SK-N-SH (cell line): ENCODE measurements at regions not wholly inside any gene's neighbourhood (a gene's known extent, or its start where the extent isn't known, plus 50 kb on each side); places are given as distances from the start of the nearest gene placed in this dataset.

Experiments
- CTCF ChIA-PET: fragments of 300-600, 350-600 bp; formaldehyde crosslinking; extraction: SDS; loops from one replicate; lab custom pipeline; 2021; lab: Yijun Ruan, JAX
- POLR2A ChIA-PET: fragments of 350-600 bp; sonication (Branson Sonifier 250); formaldehyde crosslinking; extraction: SDS; loops from one replicate; lab custom pipeline; 2020; ENCODE audit warnings: antibody characterized with exemption, inconsistent platforms; lab: Yijun Ruan, JAX
- DNase-seq: peaks from one replicate; pipeline ENCODE4 v3.0.0; 2012
- H2AFZ ChIP-seq: fragments of 200-600 bp; sonication (generic); 2 replicates; pipeline ENCODE4 v1.8.1; 2016; ENCODE audit warnings: antibody characterized with exemption, mild to moderate bottlenecking, low read depth
- H3F3A ChIP-seq: fragments of 200-600 bp; sonication (generic); replicated peaks from 2 replicates; pipeline ENCODE3; 2016; ENCODE audit warnings: antibody characterized with exemption, mild to moderate bottlenecking; ENCODE audit not compliant: insufficient read depth
- H3K27ac ChIP-seq, 2 experiments: fragments of 200-500 bp in 1 of 2; fragments of 200-600 bp in 1 of 2; sonication (Bioruptor generic) in 1 of 2; sonication (generic), shearing (Covaris generic) in 1 of 2; 2 replicates each; pipeline versions ENCODE4 v1.5.1 to v1.6.1; 2014 to 2016; ENCODE audit warnings: low read depth in 2 of 2, inconsistent platforms in 1 of 2, low read length in 1 of 2, mild to moderate bottlenecking in 1 of 2, mixed read lengths in 1 of 2
- H3K27me3 ChIP-seq: fragments of 200-600 bp; sonication (generic), shearing (Covaris generic); 2 replicates; pipeline ENCODE4 v1.6.1; 2016; ENCODE audit warnings: mixed run types; ENCODE audit not compliant: insufficient read depth
- H3K36me3 ChIP-seq, 2 experiments: fragments of 200-500 bp in 1 of 2; fragments of 200-600 bp in 1 of 2; sonication (Bioruptor generic) in 1 of 2; sonication (generic) in 1 of 2; replicated peaks in 1 of 2; 2 replicates each; pipeline versions ENCODE3 to v1.5.1; 2014 to 2016; ENCODE audit warnings: low read length in 1 of 2, mild to moderate bottlenecking in 1 of 2; ENCODE audit not compliant: insufficient read depth in 2 of 2, control insufficient read depth in 1 of 2
- H3K4me1 ChIP-seq, 2 experiments: fragments of 200-500 bp in 1 of 2; fragments of 200-600 bp in 1 of 2; sonication (Bioruptor generic) in 1 of 2; sonication (generic), shearing (Covaris generic) in 1 of 2; 2 replicates each; pipeline versions ENCODE4 v1.5.1 to v1.6.1; 2014 to 2016; ENCODE audit warnings: low read depth in 1 of 2, low read length in 1 of 2, mixed run types in 1 of 2; ENCODE audit not compliant: insufficient read depth in 2 of 2, control insufficient read depth in 1 of 2
- H3K4me2 ChIP-seq: fragments of 200-600 bp; sonication (generic), shearing (Covaris generic); 2 replicates; pipeline ENCODE4 v1.6.1; 2017; ENCODE audit warnings: mixed run types
- H3K4me3 ChIP-seq, 2 experiments: fragments of 200-500 bp in 1 of 2; fragments of 200-600 bp in 1 of 2; sonication (Bioruptor generic) in 1 of 2; sonication (generic), shearing (Covaris generic) in 1 of 2; 2 replicates each; pipeline versions ENCODE4 v1.5.1 to v1.8.1; 2014 to 2016; ENCODE audit warnings: low read depth in 2 of 2, inconsistent platforms in 1 of 2, low read length in 1 of 2, mild to moderate bottlenecking in 1 of 2, mixed read lengths in 1 of 2, moderate library complexity in 1 of 2
- H3K79me2 ChIP-seq: fragments of 200-600 bp; sonication (generic); 2 replicates; pipeline ENCODE4 v1.8.1; 2017; ENCODE audit warnings: mild to moderate bottlenecking; ENCODE audit not compliant: insufficient read depth
- H3K9ac ChIP-seq: fragments of 200-600 bp; sonication (generic); 2 replicates; pipeline ENCODE4 v1.6.1; 2017; ENCODE audit warnings: mixed run types
- H3K9me2 ChIP-seq: fragments of 200-600 bp; sonication (generic); 2 replicates; pipeline ENCODE4 v1.6.1; 2017; ENCODE audit warnings: mixed run types
- H3K9me3 ChIP-seq: fragments of 200-600 bp; sonication (generic); 2 replicates; pipeline ENCODE4 v1.6.1; 2017; ENCODE audit warnings: mixed run types, mild to moderate bottlenecking, moderate library complexity
- H4K20me1 ChIP-seq: fragments of 200-600 bp; sonication (generic); 2 replicates; pipeline ENCODE4 v1.6.1; 2017; ENCODE audit warnings: mild to moderate bottlenecking, mixed run types; ENCODE audit not compliant: insufficient read depth
- CHD2 ChIP-seq: fragments of 150-350 bp; IDR thresholded peaks from 2 replicates; pipeline ENCODE4 v1.6.1; 2018; ENCODE audit warnings: low read length; ENCODE audit not compliant: partially characterized antibody
- ELF1 ChIP-seq: IDR thresholded peaks from 2 replicates; pipeline ENCODE4 v1.4.0; 2012
- EP300 ChIP-seq, 2 experiments: IDR thresholded peaks; 2 replicates each; pipeline versions ENCODE4 v1.4.0 to v1.6.1; 2012; ENCODE audit warnings: borderline replicate concordance in 1 of 2, low read depth in 1 of 2, low read length in 1 of 2
- EZH2phosphoT487 ChIP-seq: fragments of 200-600 bp; sonication (generic); IDR thresholded peaks from 2 replicates; pipeline ENCODE4 v1.6.1; 2017; ENCODE audit warnings: low read depth, mixed run types, mild to moderate bottlenecking, antibody characterized with exemption, moderate library complexity, borderline replicate concordance
- FOXJ3 ChIP-seq: sonication (generic); formaldehyde crosslinking; IDR thresholded peaks from 2 replicates; pipeline ENCODE4 v1.5.1; 2020; ENCODE audit warnings: mild to moderate bottlenecking, missing genetic modification reagents
- FOXM1 ChIP-seq: IDR thresholded peaks from 2 replicates; pipeline ENCODE4 v1.4.0; 2012; ENCODE audit warnings: low read depth, mild to moderate bottlenecking
- GATA2 ChIP-seq: sonication (generic); formaldehyde crosslinking; IDR thresholded peaks from 2 replicates; pipeline ENCODE4 v1.5.0; 2020; ENCODE audit warnings: mild to moderate bottlenecking, missing genetic modification reagents
- JUND ChIP-seq: IDR thresholded peaks from 2 replicates; pipeline ENCODE4 v1.4.0; 2012
- MXI1 ChIP-seq: IDR thresholded peaks from 2 replicates; pipeline ENCODE4 v1.6.1; 2012; ENCODE audit warnings: mild to moderate bottlenecking, low read depth, low read length, improper control_type of control experiment
- RCOR1 ChIP-seq: fragments of 150-350 bp; IDR thresholded peaks from 2 replicates; pipeline ENCODE4 v1.6.1; 2017; ENCODE audit warnings: antibody characterized with exemption, low read length
- RFX5 ChIP-seq: IDR thresholded peaks from 2 replicates; pipeline ENCODE4 v1.6.1; 2012; ENCODE audit warnings: mild to moderate bottlenecking, improper control_type of control experiment, low read length
- RXRA ChIP-seq: IDR thresholded peaks from 2 replicates; pipeline ENCODE4 v1.4.0; 2012; ENCODE audit warnings: low read depth, mild to moderate bottlenecking, borderline replicate concordance
- SIN3A ChIP-seq: IDR thresholded peaks from 2 replicates; pipeline ENCODE4 v1.6.1; 2012; ENCODE audit warnings: low read depth, mild to moderate bottlenecking, low read length, moderate library complexity, borderline replicate concordance
- SMC3 ChIP-seq: IDR thresholded peaks from 2 replicates; pipeline ENCODE4 v1.6.1; 2012; ENCODE audit warnings: low read depth, low read length, improper control_type of control experiment
- TAF1 ChIP-seq: IDR thresholded peaks from 2 replicates; pipeline ENCODE4 v1.6.1; 2012; ENCODE audit warnings: low read depth, mild to moderate bottlenecking, low read length, moderate library complexity, borderline replicate concordance
- TCF12 ChIP-seq: IDR thresholded peaks from 2 replicates; pipeline ENCODE4 v1.4.0; 2012
- WGBS: methylation state at CpG from one replicate; pipeline ENCODE4 v1.1.6; 2017; ENCODE audit warnings: low lambda C conversion rate; 5-methylcytosine and 5-hydroxymethylcytosine counted together
- TF ChIP-seq, protein P1 (sequence below): fragments of 150-350 bp; IDR thresholded peaks from 2 replicates; pipeline ENCODE4 v1.6.1; 2017; ENCODE audit warnings: antibody characterized with exemption, low read length, low read depth, borderline replicate concordance
- TF ChIP-seq, protein P2 (sequence below): fragments of 150-350 bp; IDR thresholded peaks from 2 replicates; pipeline ENCODE4 v1.6.1; 2016; ENCODE audit warnings: mild to moderate bottlenecking, low read depth, low read length
- TF ChIP-seq, protein P3 (sequence below): fragments of 200-600 bp; sonication (generic); IDR thresholded peaks from 2 replicates; pipeline ENCODE4 v1.6.1; 2017; ENCODE audit warnings: antibody characterized with exemption, mild to moderate bottlenecking, moderate library complexity
- TF ChIP-seq, protein P4 (sequence below): IDR thresholded peaks from 2 replicates; pipeline ENCODE4 v1.4.0; 2012; ENCODE audit warnings: low read depth, borderline replicate concordance

DNA sequence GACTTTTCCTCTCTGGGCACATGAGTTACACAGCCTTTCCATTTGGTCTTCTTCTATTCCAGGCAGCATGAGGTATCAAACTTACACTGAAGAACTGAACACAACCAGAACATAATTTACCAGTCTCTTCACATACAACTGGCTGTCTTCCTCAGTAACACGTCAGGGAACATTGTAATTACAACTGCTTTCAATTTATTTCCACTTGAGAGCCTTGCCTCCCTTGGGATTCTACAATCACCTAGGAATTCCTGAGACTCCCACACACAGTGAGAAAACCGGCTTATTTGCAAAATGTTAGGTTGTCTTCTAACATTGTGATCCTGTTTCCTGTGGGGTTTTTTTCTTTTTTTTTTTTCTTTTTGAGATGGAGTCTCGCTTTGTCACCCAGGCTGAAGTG, 149.9 kb downstream of the TMX3 start:
- Histone ChIP-seq H3K9me3 (no peaks in the 10 kb centered on the region), H3K79me2 (no peaks in the 10 kb centered on the region), H2AFZ (no peak overlapping the region), H3K9ac (no peak overlapping the region), H3K4me1 (no peaks in the 10 kb centered on the region), H3F3A (no peaks in the 10 kb centered on the region), H3K9me2 (no peaks in the 10 kb centered on the region; the same call in 1 of the 2 replicates), H3K27ac (no peak overlapping the region), H3K4me3 (no peak overlapping the region), H3K4me2 (no peak overlapping the region), H3K36me3 (no peaks in the 10 kb centered on the region), H4K20me1 (no peaks in the 10 kb centered on the region), H3K27me3 (no peaks in the 10 kb centered on the region)
- DNase-seq, result no peak
- 60% methylated on average over 3 of the region's 3 CpGs for WGBS
- CTCF ChIA-PET, result no interaction called here
- POLR2A ChIA-PET, result no interaction called here
- TF ChIP-seq TCF12 (no peak), EZH2phosphoT487 (no peak), CHD2 (no peak), MXI1 (no peak), FOXJ3 (no peak), TAF1 (no peak), SIN3A (no peak), SMC3 (no peak), GATA2 (CRISPR knock-in tag) (no peak), RCOR1 (no peak), RFX5 (no peak), ELF1 (no peak), FOXM1 (no peak), EP300 (IDR thresholded peaks at IDR 0.05; ENCODE audit: borderline replicate concordance in 1 of 2, low read depth in 1 of 2, low read length in 1 of 2) (no peak), JUND (no peak), RXRA (no peak)
- TF ChIP-seq, protein P1, sequence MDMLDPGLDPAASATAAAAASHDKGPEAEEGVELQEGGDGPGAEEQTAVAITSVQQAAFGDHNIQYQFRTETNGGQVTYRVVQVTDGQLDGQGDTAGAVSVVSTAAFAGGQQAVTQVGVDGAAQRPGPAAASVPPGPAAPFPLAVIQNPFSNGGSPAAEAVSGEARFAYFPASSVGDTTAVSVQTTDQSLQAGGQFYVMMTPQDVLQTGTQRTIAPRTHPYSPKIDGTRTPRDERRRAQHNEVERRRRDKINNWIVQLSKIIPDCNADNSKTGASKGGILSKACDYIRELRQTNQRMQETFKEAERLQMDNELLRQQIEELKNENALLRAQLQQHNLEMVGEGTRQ, result no peak
- TF ChIP-seq, protein P2, sequence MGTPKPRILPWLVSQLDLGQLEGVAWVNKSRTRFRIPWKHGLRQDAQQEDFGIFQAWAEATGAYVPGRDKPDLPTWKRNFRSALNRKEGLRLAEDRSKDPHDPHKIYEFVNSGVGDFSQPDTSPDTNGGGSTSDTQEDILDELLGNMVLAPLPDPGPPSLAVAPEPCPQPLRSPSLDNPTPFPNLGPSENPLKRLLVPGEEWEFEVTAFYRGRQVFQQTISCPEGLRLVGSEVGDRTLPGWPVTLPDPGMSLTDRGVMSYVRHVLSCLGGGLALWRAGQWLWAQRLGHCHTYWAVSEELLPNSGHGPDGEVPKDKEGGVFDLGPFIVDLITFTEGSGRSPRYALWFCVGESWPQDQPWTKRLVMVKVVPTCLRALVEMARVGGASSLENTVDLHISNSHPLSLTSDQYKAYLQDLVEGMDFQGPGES, result no peak
- TF ChIP-seq, protein P3, sequence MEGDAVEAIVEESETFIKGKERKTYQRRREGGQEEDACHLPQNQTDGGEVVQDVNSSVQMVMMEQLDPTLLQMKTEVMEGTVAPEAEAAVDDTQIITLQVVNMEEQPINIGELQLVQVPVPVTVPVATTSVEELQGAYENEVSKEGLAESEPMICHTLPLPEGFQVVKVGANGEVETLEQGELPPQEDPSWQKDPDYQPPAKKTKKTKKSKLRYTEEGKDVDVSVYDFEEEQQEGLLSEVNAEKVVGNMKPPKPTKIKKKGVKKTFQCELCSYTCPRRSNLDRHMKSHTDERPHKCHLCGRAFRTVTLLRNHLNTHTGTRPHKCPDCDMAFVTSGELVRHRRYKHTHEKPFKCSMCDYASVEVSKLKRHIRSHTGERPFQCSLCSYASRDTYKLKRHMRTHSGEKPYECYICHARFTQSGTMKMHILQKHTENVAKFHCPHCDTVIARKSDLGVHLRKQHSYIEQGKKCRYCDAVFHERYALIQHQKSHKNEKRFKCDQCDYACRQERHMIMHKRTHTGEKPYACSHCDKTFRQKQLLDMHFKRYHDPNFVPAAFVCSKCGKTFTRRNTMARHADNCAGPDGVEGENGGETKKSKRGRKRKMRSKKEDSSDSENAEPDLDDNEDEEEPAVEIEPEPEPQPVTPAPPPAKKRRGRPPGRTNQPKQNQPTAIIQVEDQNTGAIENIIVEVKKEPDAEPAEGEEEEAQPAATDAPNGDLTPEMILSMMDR, result no peak
- TF ChIP-seq, protein P4, sequence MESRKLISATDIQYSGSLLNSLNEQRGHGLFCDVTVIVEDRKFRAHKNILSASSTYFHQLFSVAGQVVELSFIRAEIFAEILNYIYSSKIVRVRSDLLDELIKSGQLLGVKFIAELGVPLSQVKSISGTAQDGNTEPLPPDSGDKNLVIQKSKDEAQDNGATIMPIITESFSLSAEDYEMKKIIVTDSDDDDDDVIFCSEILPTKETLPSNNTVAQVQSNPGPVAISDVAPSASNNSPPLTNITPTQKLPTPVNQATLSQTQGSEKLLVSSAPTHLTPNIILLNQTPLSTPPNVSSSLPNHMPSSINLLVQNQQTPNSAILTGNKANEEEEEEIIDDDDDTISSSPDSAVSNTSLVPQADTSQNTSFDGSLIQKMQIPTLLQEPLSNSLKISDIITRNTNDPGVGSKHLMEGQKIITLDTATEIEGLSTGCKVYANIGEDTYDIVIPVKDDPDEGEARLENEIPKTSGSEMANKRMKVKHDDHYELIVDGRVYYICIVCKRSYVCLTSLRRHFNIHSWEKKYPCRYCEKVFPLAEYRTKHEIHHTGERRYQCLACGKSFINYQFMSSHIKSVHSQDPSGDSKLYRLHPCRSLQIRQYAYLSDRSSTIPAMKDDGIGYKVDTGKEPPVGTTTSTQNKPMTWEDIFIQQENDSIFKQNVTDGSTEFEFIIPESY, result no peak
